H9 (cell line): ENCODE measurements at regions not wholly inside any gene's neighbourhood (a gene's known extent, or its start where the extent isn't known, plus 50 kb on each side); places are given as distances from the start of the nearest gene placed in this dataset.
"Not testable (repeated sequence)": the region's sequence is repeated elsewhere in the genome, so short reads cannot be mapped to it uniquely, and the experiment has no call there.

Experiments used
- DNase-seq: peaks from one replicate; pipeline ENCODE4 v3.0.0-alpha.2; 2017
- H2AFZ ChIP-seq: one replicate; pipeline ENCODE4 v1.6.1; 2013; ENCODE audit warnings: mild to moderate bottlenecking, low read length, control low read depth, moderate library complexity
- H2AK5ac ChIP-seq: 2 replicates; pipeline ENCODE4 v1.6.1; 2013; ENCODE audit warnings: low read length, control low read depth, mixed read lengths; ENCODE audit not compliant: insufficient read length
- H2BK120ac ChIP-seq: one replicate; pipeline ENCODE4 v1.6.1; 2013; ENCODE audit warnings: low read depth, mild to moderate bottlenecking, low read length, control low read depth, inconsistent platforms; ENCODE audit not compliant: poor library complexity, severe bottlenecking
- H2BK12ac ChIP-seq: 2 replicates; pipeline ENCODE4 v1.6.1; 2013; ENCODE audit warnings: low read length, control low read depth, mixed read lengths, low read depth; ENCODE audit not compliant: insufficient read length
- H2BK15ac ChIP-seq: 2 replicates; pipeline ENCODE4 v1.6.1; 2013; ENCODE audit warnings: low read depth, low read length, control low read depth
- H2BK20ac ChIP-seq: one replicate; pipeline ENCODE4 v1.6.1; 2013; ENCODE audit warnings: low read depth, mild to moderate bottlenecking, low read length, control low read depth, inconsistent platforms; ENCODE audit not compliant: poor library complexity, severe bottlenecking
- H2BK5ac ChIP-seq: 2 replicates; pipeline ENCODE4 v1.6.1; 2013; ENCODE audit warnings: low read length, control low read depth, mixed read lengths; ENCODE audit not compliant: insufficient read length
- H3K14ac ChIP-seq: 2 replicates; pipeline ENCODE4 v1.6.1; 2013; ENCODE audit warnings: low read length, control low read depth; ENCODE audit not compliant: insufficient read depth
- H3K18ac ChIP-seq: 2 replicates; pipeline ENCODE4 v1.6.1; 2013; ENCODE audit warnings: low read depth, mild to moderate bottlenecking, mixed read lengths, low read length, control low read depth; ENCODE audit not compliant: insufficient read length
- H3K23ac ChIP-seq: 2 replicates; pipeline ENCODE4 v1.6.1; 2013; ENCODE audit warnings: low read length, control low read depth, mixed read lengths, low read depth; ENCODE audit not compliant: insufficient read length
- H3K23me2 ChIP-seq: 2 replicates; pipeline ENCODE4 v1.6.1; 2013; ENCODE audit warnings: low read depth, mild to moderate bottlenecking, mixed read lengths, low read length, control low read depth; ENCODE audit not compliant: insufficient read length, poor library complexity, severe bottlenecking
- H3K27ac ChIP-seq: 2 replicates; pipeline ENCODE4 v1.5.1; 2013; ENCODE audit warnings: low read length, control low read depth, mixed read lengths, low read depth; ENCODE audit not compliant: insufficient read length
- H3K27me3 ChIP-seq: 2 replicates; pipeline ENCODE4 v1.6.1; 2013; ENCODE audit warnings: low read length, control low read depth, inconsistent platforms; ENCODE audit not compliant: insufficient read depth
- H3K4ac ChIP-seq: 2 replicates; pipeline ENCODE4 v1.6.1; 2013; ENCODE audit warnings: low read depth, mild to moderate bottlenecking, control low read depth, inconsistent platforms, low read length, moderate library complexity
- H3K4me1 ChIP-seq: 2 replicates; pipeline ENCODE4 v1.6.1; 2013; ENCODE audit warnings: low read length, control low read depth, inconsistent platforms; ENCODE audit not compliant: insufficient read depth
- H3K4me2 ChIP-seq: 2 replicates; pipeline ENCODE4 v1.6.1; 2013; ENCODE audit warnings: low read length, control low read depth, mixed read lengths; ENCODE audit not compliant: insufficient read length, insufficient read depth
- H3K56ac ChIP-seq: 2 replicates; pipeline ENCODE4 v1.6.1; 2013; ENCODE audit warnings: low read depth, mild to moderate bottlenecking, mixed read lengths, low read length, control low read depth; ENCODE audit not compliant: insufficient read length
- H3K79me1 ChIP-seq: 2 replicates; pipeline ENCODE4 v1.6.1; 2013; ENCODE audit warnings: low read depth, mild to moderate bottlenecking, moderate library complexity, low read length, control low read depth, inconsistent platforms; ENCODE audit not compliant: insufficient read depth, poor library complexity, severe bottlenecking
- H3K79me2 ChIP-seq: 2 replicates; pipeline ENCODE4 v1.6.1; 2013; ENCODE audit warnings: low read length, control low read depth, inconsistent platforms; ENCODE audit not compliant: insufficient read depth
- H3K9ac ChIP-seq: 2 replicates; pipeline ENCODE4 v1.6.1; 2013; ENCODE audit warnings: low read length, control low read depth, mixed read lengths; ENCODE audit not compliant: insufficient read length; ENCODE audit errors: extremely low read depth
- H3K9me3 ChIP-seq: one replicate; pipeline ENCODE4 v1.6.1; 2013; ENCODE audit warnings: low read depth, low read length, inconsistent platforms; ENCODE audit not compliant: control insufficient read depth
- H3T11ph ChIP-seq: one replicate; pipeline ENCODE4 v1.6.1; 2013; ENCODE audit warnings: mild to moderate bottlenecking, low read length, control low read depth, inconsistent platforms
- H4K20me1 ChIP-seq: one replicate; pipeline ENCODE4 v1.6.1; 2013; ENCODE audit not compliant: control insufficient read depth, insufficient read length, insufficient read depth
- H4K5ac ChIP-seq: 2 replicates; pipeline ENCODE4 v1.6.1; 2013; ENCODE audit warnings: low read depth, mild to moderate bottlenecking, mixed read lengths, low read length, control low read depth; ENCODE audit not compliant: insufficient read length
- H4K8ac ChIP-seq: replicated peaks from 2 replicates; pipeline ENCODE4 v1.6.1; 2013; ENCODE audit warnings: low read length, control low read depth, mixed read lengths, low read depth; ENCODE audit not compliant: insufficient read length
- H4K91ac ChIP-seq: 2 replicates; pipeline ENCODE4 v1.6.1; 2013; ENCODE audit warnings: low read depth, mild to moderate bottlenecking, moderate library complexity, mixed read lengths, low read length, control low read depth; ENCODE audit not compliant: insufficient read length
- H3K27ac Mint-ChIP-seq, 3 experiments: 2 replicates in 2 of 3; 3 replicates in 1 of 3; pipeline ENCODE4 v1.8.0; 2020 to 2021; ENCODE audit warnings: mixed read lengths in 3 of 3, mild to moderate bottlenecking in 1 of 3, moderate library complexity in 1 of 3
- H3K27me3 Mint-ChIP-seq: 2 replicates; pipeline ENCODE4 v1.8.0; 2021; ENCODE audit warnings: low read depth, mild to moderate bottlenecking, moderate library complexity, mixed read lengths
- H3K36me3 Mint-ChIP-seq, 3 experiments: 2 replicates in 2 of 3; 3 replicates in 1 of 3; pipeline ENCODE4 v1.8.0; 2020 to 2021; ENCODE audit warnings: low read depth in 3 of 3, mixed read lengths in 3 of 3; ENCODE audit not compliant: insufficient read depth in 1 of 3
- H3K4me1 Mint-ChIP-seq, 2 experiments: 2 replicates each; pipeline ENCODE4 v1.8.0; 2020; ENCODE audit warnings: mixed read lengths in 2 of 2
- H3K4me3 Mint-ChIP-seq, 2 experiments: 2 replicates in 1 of 2; 3 replicates in 1 of 2; pipeline ENCODE4 v1.8.0; 2020 to 2021; ENCODE audit warnings: mild to moderate bottlenecking in 2 of 2, mixed read lengths in 2 of 2, moderate library complexity in 1 of 2
- H3K9me3 Mint-ChIP-seq, 2 experiments: 2 replicates in 1 of 2; 3 replicates in 1 of 2; pipeline ENCODE4 v1.8.0; 2020; ENCODE audit warnings: mild to moderate bottlenecking in 2 of 2, mixed read lengths in 2 of 2, moderate library complexity in 1 of 2
- WGBS: extraction: QIAGEN DNeasy Blood & Tissue Kit; methylation state at CpG from one replicate; pipeline ENCODE4 v1.1.7; 2013; ENCODE audit warnings: missing lambda C conversion rate, low lambda C conversion rate, mixed read lengths; ENCODE audit not compliant: insufficient read length; ENCODE audit errors: extremely low coverage; 5-methylcytosine and 5-hydroxymethylcytosine counted together
- TF ChIP-seq, protein P1 (sequence below): fragments of 200-600 bp; sonication (generic); conservative IDR thresholded peaks from 3 replicates; pipeline ENCODE4 v1.8.0; 2021; ENCODE audit warnings: antibody characterized with exemption, mild to moderate bottlenecking

DNA sequence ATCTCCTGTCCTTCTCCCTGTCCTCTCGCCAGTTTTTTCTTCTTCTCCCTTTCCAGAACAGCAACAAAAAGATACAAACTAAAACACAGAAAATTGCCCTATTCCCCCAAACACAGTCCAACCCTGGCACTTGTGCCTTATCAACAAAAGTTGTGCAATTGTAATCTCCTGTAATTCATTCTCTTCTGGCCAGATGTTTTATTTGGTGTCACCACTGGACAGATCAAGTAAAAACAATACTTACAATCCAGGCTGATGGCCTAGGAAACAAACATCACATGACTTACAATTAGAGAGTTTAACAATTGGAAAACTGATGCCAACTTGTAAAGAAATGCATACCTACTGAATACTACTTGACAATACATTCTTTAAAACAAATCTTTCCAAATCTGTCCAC is 231.6 kb downstream of the ETV1 start:
- H2BK120ac ChIP-seq, result no peak overlapping the region
- H3K56ac ChIP-seq, result no peak overlapping the region
- no peak for DNase-seq
- H3K18ac ChIP-seq, result no peak overlapping the region
- H3K9ac ChIP-seq, result no peak overlapping the region
- H3K27ac ChIP-seq, result no peak overlapping the region
- no peaks in the 10 kb centered on the region for H3K27me3 ChIP-seq
- Mint-ChIP-seq H3K27ac (peak overlapping the region in 1 of 3 experiments; percentile 1; a peak in 2 of 7 replicates), H3K4me1 (peaks cover 5 to 9% of the 10 kb centered on the region in 2 experiments; a peak in 3 of 4 replicates), H3K27me3 (no peaks in the 10 kb centered on the region), H3K9me3 (peaks cover 0 to 3% of the 10 kb centered on the region in 2 experiments; a peak in 1 of 5 replicates), H3K36me3 (no peaks in the 10 kb centered on the region; a peak in 1 of 7 replicates), H3K4me3 (no peak overlapping the region)
- no peak overlapping the region for H3K14ac ChIP-seq
- H2BK12ac ChIP-seq, result no peak overlapping the region
- no peaks in the 10 kb centered on the region for H4K20me1 ChIP-seq
- H3T11ph ChIP-seq, result no peak overlapping the region
- H2BK5ac ChIP-seq, result no peak overlapping the region
- H3K23ac ChIP-seq, result no peak overlapping the region
- no peaks in the 10 kb centered on the region for H3K23me2 ChIP-seq
- no CpG with 5 or more reads among the region's 1 CpG for WGBS
- no peaks in the 10 kb centered on the region for H3K79me2 ChIP-seq
- H2BK20ac ChIP-seq, result no peak overlapping the region
- H3K4me2 ChIP-seq, result no peak overlapping the region
- H3K79me1 ChIP-seq, result no peaks in the 10 kb centered on the region
- H4K91ac ChIP-seq, result no peak overlapping the region
- H4K5ac ChIP-seq, result no peak overlapping the region
- no peak overlapping the region for H2AFZ ChIP-seq
- H3K9me3 ChIP-seq, result no peaks in the 10 kb centered on the region
- no peaks in the 10 kb centered on the region for H3K4me1 ChIP-seq
- H4K8ac ChIP-seq, result no peak overlapping the region
- H2AK5ac ChIP-seq, result no peak overlapping the region
- no peak overlapping the region for H3K4ac ChIP-seq
- TF ChIP-seq, protein P1, sequence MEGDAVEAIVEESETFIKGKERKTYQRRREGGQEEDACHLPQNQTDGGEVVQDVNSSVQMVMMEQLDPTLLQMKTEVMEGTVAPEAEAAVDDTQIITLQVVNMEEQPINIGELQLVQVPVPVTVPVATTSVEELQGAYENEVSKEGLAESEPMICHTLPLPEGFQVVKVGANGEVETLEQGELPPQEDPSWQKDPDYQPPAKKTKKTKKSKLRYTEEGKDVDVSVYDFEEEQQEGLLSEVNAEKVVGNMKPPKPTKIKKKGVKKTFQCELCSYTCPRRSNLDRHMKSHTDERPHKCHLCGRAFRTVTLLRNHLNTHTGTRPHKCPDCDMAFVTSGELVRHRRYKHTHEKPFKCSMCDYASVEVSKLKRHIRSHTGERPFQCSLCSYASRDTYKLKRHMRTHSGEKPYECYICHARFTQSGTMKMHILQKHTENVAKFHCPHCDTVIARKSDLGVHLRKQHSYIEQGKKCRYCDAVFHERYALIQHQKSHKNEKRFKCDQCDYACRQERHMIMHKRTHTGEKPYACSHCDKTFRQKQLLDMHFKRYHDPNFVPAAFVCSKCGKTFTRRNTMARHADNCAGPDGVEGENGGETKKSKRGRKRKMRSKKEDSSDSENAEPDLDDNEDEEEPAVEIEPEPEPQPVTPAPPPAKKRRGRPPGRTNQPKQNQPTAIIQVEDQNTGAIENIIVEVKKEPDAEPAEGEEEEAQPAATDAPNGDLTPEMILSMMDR, result no peak
- H2BK15ac ChIP-seq, result no peak overlapping the region

DNA sequence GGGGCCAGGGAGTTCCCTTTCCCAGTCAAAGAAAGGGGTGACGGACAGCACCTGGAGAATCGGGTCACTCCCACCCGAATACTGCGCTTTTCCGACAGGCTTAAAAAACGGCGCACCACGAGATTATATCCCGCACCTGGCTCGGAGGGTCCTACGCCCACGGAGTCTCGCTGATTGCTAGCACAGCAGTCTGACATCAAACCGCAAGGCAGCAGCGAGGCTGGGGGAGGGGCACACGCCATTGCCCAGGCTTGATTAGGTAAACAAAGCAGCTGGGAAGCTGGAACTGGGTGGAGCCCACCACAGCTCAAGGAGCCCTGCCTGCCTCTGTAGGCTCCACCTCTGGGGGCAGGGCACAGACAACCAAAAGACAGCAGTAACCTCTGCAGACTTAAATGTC is 223.6 kb downstream of the ETV1 start:
- H3K23ac ChIP-seq, H4K5ac ChIP-seq, H3K79me1 ChIP-seq, H4K8ac ChIP-seq, H2BK15ac ChIP-seq, H3K27ac Mint-ChIP-seq, H2AK5ac ChIP-seq, H2AFZ ChIP-seq, H2BK5ac ChIP-seq, H3K79me2 ChIP-seq, H2BK120ac ChIP-seq, H3K4me1 ChIP-seq, H3K9ac ChIP-seq, H3K14ac ChIP-seq, H3K27ac ChIP-seq, DNase-seq, H3K18ac ChIP-seq, H3K4ac ChIP-seq, H3K9me3 ChIP-seq, H3K27me3 Mint-ChIP-seq, H4K20me1 ChIP-seq, H2BK12ac ChIP-seq, H3T11ph ChIP-seq, H3K4me3 Mint-ChIP-seq, H3K4me2 ChIP-seq, H3K27me3 ChIP-seq, H4K91ac ChIP-seq, H2BK20ac ChIP-seq, H3K23me2 ChIP-seq, H3K56ac ChIP-seq: not testable (repeated sequence)
- Mint-ChIP-seq H3K9me3 (peaks cover 6 to 15% of the 10 kb centered on the region in 2 experiments), H3K36me3 (peaks cover 6 to 18% (median 15%) of the 10 kb centered on the region in 3 experiments; a peak in 6 of 7 replicates), H3K4me1 (peaks cover 5 to 13% of the 10 kb centered on the region in 2 experiments; a peak in 3 of 4 replicates)
- WGBS, result no CpG with 5 or more reads among the region's 16 CpGs
